ENCODE measurements at regions not wholly inside any gene's neighbourhood (a gene's known extent, or its start where the extent isn't known, plus 50 kb on each side); places are given as distances from the start of the nearest gene placed in this dataset.

GRCh38 chr11:82676483-82677094 lies 57.1 kb downstream of the FAM181B start:
- no peak overlapping the region for H3K4me3 ChIP-seq (replicated peaks in 1 of 3; ENCODE audit: insufficient read depth in 1 of 3, low read depth in 2 of 3, low read length in 3 of 3)
- DNase-seq (ENCODE audit: low spot score) (peak; percentile 4), FAIRE-seq (no peak), ATAC-seq (peak; percentile 31; the same call in 1 of the 3 replicates)
- no peak overlapping the region for H3K4me2 ChIP-seq (ENCODE audit: low read depth, low read length)
- H3K79me2 ChIP-seq (ENCODE audit: insufficient read depth, low read length): no peaks in the 10 kb centered on the region
- H3K9me3 ChIP-seq (ENCODE audit: low read length): no peaks in the 10 kb centered on the region
- CTCF ChIA-PET (ENCODE audit: low intra/inter-chr PET ratio, low total read pairs): interaction anchor here (0.9 kb wide), 1 partner anchor 19 kb away, joined by 3 read pairs; no protein-coding TSS in a partner anchor
- in situ Hi-C loops (cut with HindIII; ENCODE audit: extremely low pct_ligation_motif_present, low pct_unique_long_range_greater_than_20kb) (loop anchor here (25.0 kb wide), 1 partner anchor 1039 kb away; no protein-coding TSS in a partner anchor), intact Hi-C loops (cut with micrococcal nuclease; ENCODE audit: unreplicated experiment) (no loop called here)
- no peaks in the 10 kb centered on the region for H4K20me1 ChIP-seq (ENCODE audit: insufficient read depth, low read length)
- H3K27me3 ChIP-seq (ENCODE audit: control insufficient read depth in 1 of 2, insufficient read depth in 2 of 2, low read length in 2 of 2): no peaks in the 10 kb centered on the region
- no peaks in the 10 kb centered on the region for H3K36me3 ChIP-seq (replicated peaks in 1 of 2; ENCODE audit: control insufficient read depth in 1 of 2, insufficient read depth in 2 of 2, low read length in 2 of 2)
- H3K27ac ChIP-seq (ENCODE audit: extremely low read length, insufficient read depth, low read length): no peak overlapping the region
- TF ChIP-seq ARID3A (IDR thresholded peaks at IDR 0.05; ENCODE audit: low read depth, low read length): 0 out of 2 replicates have a peak, but pooled peaks have one; percentile 16
- TF ChIP-seq CTCF (CRISPR knock-in tag; IDR thresholded peaks at IDR 0.05): peak; percentile 29
- TF ChIP-seq FOXA3 (CRISPR knock-in tag; IDR thresholded peaks at IDR 0.05): no peak
- POLR2A ChIA-PET: no interaction called here
- no peaks in the 10 kb centered on the region for H3K4me1 ChIP-seq (ENCODE audit: insufficient read depth, low read length)
- WGBS (ENCODE audit: low lambda C conversion rate): 6% methylated on average over 3 of the region's 3 CpGs
- H2AFZ ChIP-seq (ENCODE audit: low read length): no peak overlapping the region
- BruUV-seq (replicated peaks): no TSS peak
- no peak overlapping the region for H3K9ac ChIP-seq (ENCODE audit: insufficient read depth, low read depth, low read length)

- no TSS peak for BruUV-seq (replicated peaks)
- intact Hi-C loops (cut with micrococcal nuclease; ENCODE audit: unreplicated experiment) (no loop called here), in situ Hi-C loops (cut with HindIII; ENCODE audit: extremely low pct_ligation_motif_present, low pct_unique_long_range_greater_than_20kb) (loop anchor here (25.0 kb wide), 1 partner anchor 1039 kb away; no protein-coding TSS in a partner anchor)
- 20% methylated on average over 5 of the region's 5 CpGs for WGBS (ENCODE audit: low lambda C conversion rate)
- no peak for FAIRE-seq
- DNase-seq (ENCODE audit: low spot score): no peak
- POLR2A ChIA-PET: no interaction called here
- CTCF ChIA-PET (ENCODE audit: low intra/inter-chr PET ratio, low total read pairs): interaction anchor here (0.9 kb wide), 1 partner anchor 20 kb away, joined by 3 read pairs; no protein-coding TSS in a partner anchor
- H3K9ac ChIP-seq (ENCODE audit: insufficient read depth, low read depth, low read length): no peak overlapping the region
- no peaks in the 10 kb centered on the region for H3K79me2 ChIP-seq (ENCODE audit: insufficient read depth, low read length)
- no peaks in the 10 kb centered on the region for H3K36me3 ChIP-seq (replicated peaks in 1 of 2; ENCODE audit: control insufficient read depth in 1 of 2, insufficient read depth in 2 of 2, low read length in 2 of 2)
- no peaks in the 10 kb centered on the region for H4K20me1 ChIP-seq (ENCODE audit: insufficient read depth, low read length)
- H3K4me1 ChIP-seq (ENCODE audit: insufficient read depth, low read length): no peaks in the 10 kb centered on the region
- H3K4me3 ChIP-seq (replicated peaks in 1 of 3; ENCODE audit: insufficient read depth in 1 of 3, low read depth in 2 of 3, low read length in 3 of 3): no peak overlapping the region
- H3K27ac ChIP-seq (ENCODE audit: extremely low read length, insufficient read depth, low read length): no peak overlapping the region
- no peak overlapping the region for H3K4me2 ChIP-seq (ENCODE audit: low read depth, low read length)
- H3K27me3 ChIP-seq (ENCODE audit: control insufficient read depth in 1 of 2, insufficient read depth in 2 of 2, low read length in 2 of 2): no peaks in the 10 kb centered on the region
- H3K9me3 ChIP-seq (ENCODE audit: low read length): no peaks in the 10 kb centered on the region
- no peak for ATAC-seq
- no peak overlapping the region for H2AFZ ChIP-seq (ENCODE audit: low read length)
- TF ChIP-seq TFAP4 (IDR thresholded peaks at IDR 0.05; ENCODE audit: borderline replicate concordance, low read depth): no peak
- no peak for TF ChIP-seq POGZ (CRISPR knock-in tag; IDR thresholded peaks at IDR 0.05)
- no peak for TF ChIP-seq EHMT2 (IDR thresholded peaks at IDR 0.05; ENCODE audit: borderline replicate concordance, low read depth, low read length)
- TF ChIP-seq HIVEP1 (CRISPR knock-in tag; IDR thresholded peaks at IDR 0.05): no peak
- TF ChIP-seq ZNF264 (CRISPR knock-in tag; IDR thresholded peaks at IDR 0.05): no peak
- no peak for TF ChIP-seq ZBTB46 (CRISPR knock-in tag; IDR thresholded peaks at IDR 0.05; ENCODE audit: borderline replicate concordance)
- no peak for TF ChIP-seq ZMYM3 (CRISPR knock-in tag; IDR thresholded peaks at IDR 0.05)
Observed at GRCh38 chr11:82675838-82676237, 57.8 kb downstream of the FAM181B start.
